ENCODE measurements at regions not wholly inside any gene's neighbourhood (a gene's known extent, or its start where the extent isn't known, plus 50 kb on each side); places are given as distances from the start of the nearest gene placed in this dataset.

GRCh38 chr1:10889650-10890353, 93.4 kb upstream of the CASZ1 start:
- no peak overlapping the region for H4K91ac ChIP-seq (replicated peaks; ENCODE audit: insufficient read length, low read length)
- DNase-seq (ENCODE audit: low read depth in 1 of 2, low spot score in 2 of 2) (peak in 1 of 2 experiments; percentile 55), FAIRE-seq (no peak)
- peak overlapping the region in 1 of 4 experiments; percentile 71; a peak in 1 of 8 replicates for H3K4me3 ChIP-seq (ENCODE audit: extremely low read depth in 1 of 4, insufficient read depth in 2 of 4, low read depth in 3 of 4, low read length in 4 of 4)
- H4K20me1 ChIP-seq (replicated peaks in 1 of 2; ENCODE audit: control insufficient read depth in 1 of 2, insufficient read depth in 2 of 2, low read length in 2 of 2), result no peaks in the 10 kb centered on the region
- H3K27ac ChIP-seq (ENCODE audit: low read depth, low read length), result no peak overlapping the region
- H2BK12ac ChIP-seq (ENCODE audit: low read depth, low read length), result no peak overlapping the region
- no peak overlapping the region for H2AK5ac ChIP-seq (ENCODE audit: low read depth, low read length)
- H4K8ac ChIP-seq (ENCODE audit: extremely low read depth, insufficient read depth, low read length), result no peak overlapping the region
- H3K23me2 ChIP-seq (ENCODE audit: low read depth, low read length), result peaks cover 1% of the 10 kb centered on the region; the same call in 1 of the 2 replicates
- H3K4me2 ChIP-seq (ENCODE audit: insufficient read depth in 1 of 2, low read depth in 2 of 2, low read length in 2 of 2), result peak overlapping the region; percentile 58 to 93; a peak in 2 of 4 replicates
- H2BK20ac ChIP-seq (ENCODE audit: low read length), result no peak overlapping the region
- no peaks in the 10 kb centered on the region for H3K36me3 ChIP-seq (ENCODE audit: control insufficient read depth in 2 of 4, insufficient read depth in 4 of 4, low read length in 3 of 4)
- H3K4ac ChIP-seq (replicated peaks; ENCODE audit: insufficient read length, low read depth, low read length), result no peak overlapping the region
- peaks cover 0 to 19% (median 14%) of the 10 kb centered on the region in 4 experiments; a peak in 6 of 7 replicates for H3K27me3 ChIP-seq (replicated peaks in 1 of 4; ENCODE audit: control insufficient read depth in 3 of 4, extremely low read depth in 1 of 4, insufficient read depth in 3 of 4, low read length in 3 of 4)
- POLR2A ChIA-PET (ENCODE audit: partially characterized antibody), result interaction anchor here (0.7 to 1.7 kb wide), 7 partner anchors 10 to 148 kb away, joined by 3 to 4 read pairs (median 3); no protein-coding TSS in a partner anchor
- peak overlapping the region; percentile 2; the same call in 1 of the 2 replicates for H3K18ac ChIP-seq (ENCODE audit: extremely low read depth, low read length)
- 73% methylated on average over 20 of the region's 20 CpGs; no CpG with 5 or more reads in 1 of the 2 experiments for WGBS, 2 experiments (ENCODE audit: extremely low coverage in 1 of 2, insufficient coverage in 1 of 2, insufficient read length in 1 of 2, insufficient replicate concordance in 2 of 2, low coverage in 1 of 2, low lambda C conversion rate in 2 of 2, missing lambda C conversion rate in 1 of 2)
- no peaks in the 10 kb centered on the region for H3K79me1 ChIP-seq (ENCODE audit: low read depth, low read length)
- H2BK5ac ChIP-seq (ENCODE audit: low read depth, low read length), result no peak overlapping the region
- H2BK15ac ChIP-seq (ENCODE audit: low read length), result no peak overlapping the region
- CTCF ChIA-PET (ENCODE audit: partially characterized antibody), result interaction anchor here (0.7 to 4.6 kb wide), 14 partner anchors 8 to 429 kb away, joined by 3 to 17 read pairs (median 4); partner anchors contain the start of gene CASZ1
- no peak overlapping the region for H2BK120ac ChIP-seq (replicated peaks; ENCODE audit: low read depth, low read length)
- H3K9me3 ChIP-seq (ENCODE audit: insufficient read depth in 2 of 2, low read depth in 1 of 2, low read length in 1 of 2), result no peaks in the 10 kb centered on the region
- H3K9ac ChIP-seq (replicated peaks in 1 of 4; ENCODE audit: extremely low read depth in 1 of 4, low read depth in 3 of 4, low read length in 3 of 4), result no peak overlapping the region
- H3K14ac ChIP-seq (ENCODE audit: insufficient read length), result no peak overlapping the region
- H3K23ac ChIP-seq (ENCODE audit: insufficient read length), result no peak overlapping the region
- no peak overlapping the region for H4K5ac ChIP-seq (ENCODE audit: insufficient read length, low read depth, low read length)
- H2AFZ ChIP-seq (ENCODE audit: low read length), result no peak overlapping the region
- H3K56ac ChIP-seq (replicated peaks; ENCODE audit: insufficient read length, low read depth, low read length), result no peak overlapping the region
- H3K79me2 ChIP-seq (ENCODE audit: control insufficient read depth in 1 of 2, insufficient read depth in 2 of 2, low read length in 2 of 2), result no peaks in the 10 kb centered on the region
- peaks cover 2 to 16% (median 8%) of the 10 kb centered on the region in 4 experiments; a peak in 6 of 7 replicates for H3K4me1 ChIP-seq (replicated peaks in 1 of 4; ENCODE audit: control insufficient read depth in 3 of 4, insufficient read depth in 4 of 4, low read length in 3 of 4)
- TF ChIP-seq SRF (IDR thresholded peaks at IDR 0.05; ENCODE audit: low read depth, low read length) (no peak), MAFK (IDR thresholded peaks at IDR 0.05; ENCODE audit: low read depth, low read length) (no peak)

Data from H1 (cell line).